ENCODE measurements at regions not wholly inside any gene's neighbourhood (a gene's known extent, or its start where the extent isn't known, plus 50 kb on each side); places are given as distances from the start of the nearest gene placed in this dataset.
"Not testable (repeated sequence)": the region's sequence is repeated elsewhere in the genome, so short reads cannot be mapped to it uniquely, and the experiment has no call there.

GRCh38 chr12:68387338-68387737, 55.2 kb upstream of the MDM1 start:
- no peak for DNase-seq (ENCODE audit: low spot score)

- no peak for DNase-seq (ENCODE audit: low spot score)
Measured at GRCh38 chr12:68389305-68389704, 57.1 kb upstream of the MDM1 start.

- DNase-seq (ENCODE audit: low spot score), result no peak
Measured at GRCh38 chr12:68391937-68392336, 59.8 kb upstream of the MDM1 start.

GRCh38 chr12:68392376-68392775, 60.2 kb upstream of the MDM1 start:
- DNase-seq (ENCODE audit: low spot score), result no peak

- no peak for DNase-seq (ENCODE audit: low spot score)
Measured at GRCh38 chr12:68393417-68393816, 61.3 kb upstream of the MDM1 start.

GRCh38 chr12:68397566-68398158, 65.5 kb upstream of the MDM1 start:
- DNase-seq (ENCODE audit: low spot score), result no peak

- not testable (repeated sequence) for DNase-seq (ENCODE audit: low spot score)
Measured at GRCh38 chr12:68398689-68399088, 66.5 kb upstream of the MDM1 start.

- DNase-seq (ENCODE audit: low spot score), result no peak
Measured at GRCh38 chr12:68400226-68400829, 68.2 kb upstream of the MDM1 start.

GRCh38 chr12:68402422-68402821, 70.3 kb upstream of the MDM1 start:
- no peak for DNase-seq (ENCODE audit: low spot score)

- DNase-seq (ENCODE audit: low spot score), result no peak
Measured at GRCh38 chr12:68403296-68403695, 71.1 kb upstream of the MDM1 start.

GRCh38 chr12:68403711-68404110, 71.5 kb upstream of the MDM1 start:
- no peak for DNase-seq (ENCODE audit: low spot score)

- DNase-seq (ENCODE audit: low spot score), result no peak
Measured at GRCh38 chr12:68405343-68405781, 73.2 kb upstream of the MDM1 start.

- DNase-seq (ENCODE audit: low spot score), result no peak
Measured at GRCh38 chr12:68406134-68406576, 74.0 kb upstream of the MDM1 start.

- DNase-seq (ENCODE audit: low spot score), result no peak
Measured at GRCh38 chr12:68406911-68407310, 74.7 kb upstream of the MDM1 start.

GRCh38 chr12:68410018-68410660, 78.0 kb upstream of the MDM1 start:
- no peak for DNase-seq (ENCODE audit: low spot score)

GRCh38 chr12:68411371-68411770, 79.2 kb upstream of the MDM1 start:
- DNase-seq (ENCODE audit: low spot score), result no peak

GRCh38 chr12:68414988-68415387, 82.8 kb upstream of the MDM1 start:
- DNase-seq (ENCODE audit: low spot score), result no peak

- no peak for DNase-seq (ENCODE audit: low spot score)
Measured at GRCh38 chr12:68416350-68416749, 84.2 kb upstream of the MDM1 start.

- DNase-seq (ENCODE audit: low spot score), result no peak
Measured at GRCh38 chr12:68416826-68417225, 84.7 kb upstream of the MDM1 start.

- DNase-seq (ENCODE audit: low spot score), result no peak
Measured at GRCh38 chr12:68418137-68418460, 85.9 kb upstream of the MDM1 start.

- no peak for DNase-seq (ENCODE audit: low spot score)
Measured at GRCh38 chr12:68420225-68421010, 88.3 kb upstream of the MDM1 start.

GRCh38 chr12:68422159-68422558, 90.0 kb upstream of the MDM1 start:
- no peak for DNase-seq (ENCODE audit: low spot score)

Measured in CD4-positive, alpha-beta T cell treated with Interleukin-6 at 100 ng/mL for 8 hours (primary cell).